ENCODE measurements at regions not wholly inside any gene's neighbourhood (a gene's known extent, or its start where the extent isn't known, plus 50 kb on each side); places are given as distances from the start of the nearest gene placed in this dataset.
"Not testable (repeated sequence)": the region's sequence is repeated elsewhere in the genome, so short reads cannot be mapped to it uniquely, and the experiment has no call there.

- no peak for DNase-seq
- in situ Hi-C loops (cut with MboI; ENCODE audit: low pct_unique_long_range_greater_than_20kb, low sequenced_read_pairs) = no loop called here
Measured at GRCh38 chr17:63223212-63223911, 222.7 kb downstream of the CYB561 start.

GRCh38 chr17:63224644-63225043 lies 221.5 kb downstream of the CYB561 start:
- in situ Hi-C loops (cut with MboI; ENCODE audit: low pct_unique_long_range_greater_than_20kb, low sequenced_read_pairs) = no loop called here
- DNase-seq = no peak

- DNase-seq; in situ Hi-C loops (cut with MboI; ENCODE audit: low pct_unique_long_range_greater_than_20kb, low sequenced_read_pairs): not testable (repeated sequence)
Measured at GRCh38 chr17:63226720-63227119, 219.4 kb downstream of the CYB561 start.

GRCh38 chr17:63231015-63231620 lies 215.0 kb downstream of the CYB561 start:
- DNase-seq; in situ Hi-C loops (cut with MboI; ENCODE audit: low pct_unique_long_range_greater_than_20kb, low sequenced_read_pairs): not testable (repeated sequence)

- in situ Hi-C loops (cut with MboI; ENCODE audit: low pct_unique_long_range_greater_than_20kb, low sequenced_read_pairs) = no loop called here
- DNase-seq = no peak
Measured at GRCh38 chr17:63232565-63233310, 213.4 kb downstream of the CYB561 start.

- in situ Hi-C loops (cut with MboI; ENCODE audit: low pct_unique_long_range_greater_than_20kb, low sequenced_read_pairs) = no loop called here
- DNase-seq = no peak
Measured at GRCh38 chr17:63240106-63240505, 206.0 kb downstream of the CYB561 start.

- in situ Hi-C loops (cut with MboI; ENCODE audit: low pct_unique_long_range_greater_than_20kb, low sequenced_read_pairs) = no loop called here
Measured at GRCh38 chr17:63246344-63246743, 199.8 kb downstream of the CYB561 start.

GRCh38 chr17:63247706-63248105 lies 198.4 kb downstream of the CYB561 start:
- in situ Hi-C loops (cut with MboI; ENCODE audit: low pct_unique_long_range_greater_than_20kb, low sequenced_read_pairs) = no loop called here

More at GRCh38 chr17:63246344-63246743, 199.8 kb downstream of the CYB561 start:
- no peak for DNase-seq

GRCh38 chr17:63249256-63250004 lies 196.7 kb downstream of the CYB561 start:
- no peak for DNase-seq
- in situ Hi-C loops (cut with MboI; ENCODE audit: low pct_unique_long_range_greater_than_20kb, low sequenced_read_pairs) = no loop called here

More at GRCh38 chr17:63247706-63248105, 198.4 kb downstream of the CYB561 start:
- DNase-seq = no peak

- DNase-seq = no peak
- in situ Hi-C loops (cut with MboI; ENCODE audit: low pct_unique_long_range_greater_than_20kb, low sequenced_read_pairs) = no loop called here
Measured at GRCh38 chr17:63250830-63251229, 195.3 kb downstream of the CYB561 start.

- DNase-seq = no peak
- in situ Hi-C loops (cut with MboI; ENCODE audit: low pct_unique_long_range_greater_than_20kb, low sequenced_read_pairs) = no loop called here
Measured at GRCh38 chr17:63258785-63259184, 187.3 kb downstream of the CYB561 start.

GRCh38 chr17:63262751-63263476 lies 183.2 kb downstream of the CYB561 start:
- DNase-seq = no peak
- in situ Hi-C loops (cut with MboI; ENCODE audit: low pct_unique_long_range_greater_than_20kb, low sequenced_read_pairs) = no loop called here

- no peak for DNase-seq
- in situ Hi-C loops (cut with MboI; ENCODE audit: low pct_unique_long_range_greater_than_20kb, low sequenced_read_pairs) = no loop called here
Measured at GRCh38 chr17:63265526-63265925, 180.6 kb downstream of the CYB561 start.

- DNase-seq = no peak
- in situ Hi-C loops (cut with MboI; ENCODE audit: low pct_unique_long_range_greater_than_20kb, low sequenced_read_pairs) = no loop called here
Measured at GRCh38 chr17:63267846-63268245, 178.3 kb downstream of the CYB561 start.

GRCh38 chr17:63268827-63269226 lies 177.3 kb downstream of the CYB561 start:
- in situ Hi-C loops (cut with MboI; ENCODE audit: low pct_unique_long_range_greater_than_20kb, low sequenced_read_pairs) = no loop called here
- DNase-seq = no peak

GRCh38 chr17:63270610-63271009 lies 175.5 kb downstream of the CYB561 start:
- in situ Hi-C loops (cut with MboI; ENCODE audit: low pct_unique_long_range_greater_than_20kb, low sequenced_read_pairs) = no loop called here
- DNase-seq = no peak

- in situ Hi-C loops (cut with MboI; ENCODE audit: low pct_unique_long_range_greater_than_20kb, low sequenced_read_pairs) = no loop called here
- no peak for DNase-seq
Measured at GRCh38 chr17:63274146-63274545, 172.0 kb downstream of the CYB561 start.

GRCh38 chr17:63275318-63275970 lies 170.7 kb downstream of the CYB561 start:
- in situ Hi-C loops (cut with MboI; ENCODE audit: low pct_unique_long_range_greater_than_20kb, low sequenced_read_pairs) = no loop called here
- no peak for DNase-seq
